ENCODE measurements at regions not wholly inside any gene's neighbourhood (a gene's known extent, or its start where the extent isn't known, plus 50 kb on each side); places are given as distances from the start of the nearest gene placed in this dataset.

DNA sequence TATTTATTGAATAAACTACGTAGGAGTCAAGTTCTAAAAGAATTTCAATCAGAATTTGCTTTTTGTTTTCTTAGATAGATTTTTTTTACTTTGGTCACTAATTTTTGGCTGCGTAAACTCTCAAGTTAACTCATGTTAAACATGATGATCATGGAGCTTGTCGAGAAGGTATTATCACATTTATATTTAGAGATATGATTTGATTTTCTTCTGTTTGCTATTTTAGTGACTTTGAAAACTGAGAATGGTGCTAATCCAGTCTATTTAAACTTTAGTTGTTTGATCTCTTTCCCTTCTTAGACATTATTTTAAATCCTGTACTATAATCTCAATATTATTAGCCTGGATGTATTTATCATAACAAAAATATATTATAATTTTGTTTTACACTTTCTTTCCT lies 179.4 kb upstream of the SEMA3C start:
- TF ChIP-seq ZBTB7A (IDR thresholded peaks at IDR 0.05; ENCODE audit: low read depth) (no peak), EGR1 (IDR thresholded peaks at IDR 0.05) (no peak), RAD21 (IDR thresholded peaks at IDR 0.05; ENCODE audit: low read depth) (no peak), TAF1 (IDR thresholded peaks at IDR 0.05; ENCODE audit: low read depth) (no peak), EP300 (IDR thresholded peaks at IDR 0.05; ENCODE audit: borderline replicate concordance) (no peak), CREB1 (IDR thresholded peaks at IDR 0.05; ENCODE audit: low read depth) (no peak), TEAD4 (IDR thresholded peaks at IDR 0.05) (no peak), CEBPB (IDR thresholded peaks at IDR 0.05) (no peak), NFIC (IDR thresholded peaks at IDR 0.05) (no peak), YY1 (IDR thresholded peaks at IDR 0.05; ENCODE audit: low read depth) (no peak), FOXM1 (IDR thresholded peaks at IDR 0.05; ENCODE audit: borderline replicate concordance, low read depth) (no peak), TCF12 (IDR thresholded peaks at IDR 0.05; ENCODE audit: low read depth) (no peak)
- TF ChIP-seq, protein P1, sequence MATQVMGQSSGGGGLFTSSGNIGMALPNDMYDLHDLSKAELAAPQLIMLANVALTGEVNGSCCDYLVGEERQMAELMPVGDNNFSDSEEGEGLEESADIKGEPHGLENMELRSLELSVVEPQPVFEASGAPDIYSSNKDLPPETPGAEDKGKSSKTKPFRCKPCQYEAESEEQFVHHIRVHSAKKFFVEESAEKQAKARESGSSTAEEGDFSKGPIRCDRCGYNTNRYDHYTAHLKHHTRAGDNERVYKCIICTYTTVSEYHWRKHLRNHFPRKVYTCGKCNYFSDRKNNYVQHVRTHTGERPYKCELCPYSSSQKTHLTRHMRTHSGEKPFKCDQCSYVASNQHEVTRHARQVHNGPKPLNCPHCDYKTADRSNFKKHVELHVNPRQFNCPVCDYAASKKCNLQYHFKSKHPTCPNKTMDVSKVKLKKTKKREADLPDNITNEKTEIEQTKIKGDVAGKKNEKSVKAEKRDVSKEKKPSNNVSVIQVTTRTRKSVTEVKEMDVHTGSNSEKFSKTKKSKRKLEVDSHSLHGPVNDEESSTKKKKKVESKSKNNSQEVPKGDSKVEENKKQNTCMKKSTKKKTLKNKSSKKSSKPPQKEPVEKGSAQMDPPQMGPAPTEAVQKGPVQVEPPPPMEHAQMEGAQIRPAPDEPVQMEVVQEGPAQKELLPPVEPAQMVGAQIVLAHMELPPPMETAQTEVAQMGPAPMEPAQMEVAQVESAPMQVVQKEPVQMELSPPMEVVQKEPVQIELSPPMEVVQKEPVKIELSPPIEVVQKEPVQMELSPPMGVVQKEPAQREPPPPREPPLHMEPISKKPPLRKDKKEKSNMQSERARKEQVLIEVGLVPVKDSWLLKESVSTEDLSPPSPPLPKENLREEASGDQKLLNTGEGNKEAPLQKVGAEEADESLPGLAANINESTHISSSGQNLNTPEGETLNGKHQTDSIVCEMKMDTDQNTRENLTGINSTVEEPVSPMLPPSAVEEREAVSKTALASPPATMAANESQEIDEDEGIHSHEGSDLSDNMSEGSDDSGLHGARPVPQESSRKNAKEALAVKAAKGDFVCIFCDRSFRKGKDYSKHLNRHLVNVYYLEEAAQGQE (IDR thresholded peaks at IDR 0.05; ENCODE audit: low read depth): no peak
- TF ChIP-seq, protein P2, sequence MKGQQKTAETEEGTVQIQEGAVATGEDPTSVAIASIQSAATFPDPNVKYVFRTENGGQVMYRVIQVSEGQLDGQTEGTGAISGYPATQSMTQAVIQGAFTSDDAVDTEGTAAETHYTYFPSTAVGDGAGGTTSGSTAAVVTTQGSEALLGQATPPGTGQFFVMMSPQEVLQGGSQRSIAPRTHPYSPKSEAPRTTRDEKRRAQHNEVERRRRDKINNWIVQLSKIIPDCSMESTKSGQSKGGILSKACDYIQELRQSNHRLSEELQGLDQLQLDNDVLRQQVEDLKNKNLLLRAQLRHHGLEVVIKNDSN (IDR thresholded peaks at IDR 0.05): no peak
- TF ChIP-seq, protein P3, sequence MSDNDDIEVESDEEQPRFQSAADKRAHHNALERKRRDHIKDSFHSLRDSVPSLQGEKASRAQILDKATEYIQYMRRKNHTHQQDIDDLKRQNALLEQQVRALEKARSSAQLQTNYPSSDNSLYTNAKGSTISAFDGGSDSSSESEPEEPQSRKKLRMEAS (IDR thresholded peaks at IDR 0.05): no peak

DNA sequence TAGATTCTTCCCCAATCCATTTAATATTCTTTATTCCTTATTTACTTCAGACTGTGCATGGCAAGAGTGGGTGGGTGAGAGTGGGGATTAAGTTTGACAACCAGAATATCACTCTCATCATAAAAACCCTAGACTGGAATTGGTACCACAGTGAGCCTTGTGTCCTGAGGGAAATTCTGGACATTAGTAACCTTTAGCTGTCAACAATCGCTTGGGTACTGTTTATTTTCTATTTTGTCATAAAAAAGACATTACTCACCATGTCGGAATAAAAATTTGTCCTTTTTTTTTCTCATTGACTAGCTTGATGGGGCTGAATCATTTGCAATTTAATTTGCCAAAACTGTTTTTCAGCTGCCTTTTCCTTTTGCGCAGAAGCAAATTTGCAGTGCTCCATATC lies 176.1 kb upstream of the SEMA3C start:
- TF ChIP-seq ZBTB7A (IDR thresholded peaks at IDR 0.05; ENCODE audit: low read depth) (no peak), RAD21 (IDR thresholded peaks at IDR 0.05; ENCODE audit: low read depth) (no peak), EP300 (IDR thresholded peaks at IDR 0.05; ENCODE audit: borderline replicate concordance) (no peak), FOXM1 (IDR thresholded peaks at IDR 0.05; ENCODE audit: borderline replicate concordance, low read depth) (no peak), YY1 (IDR thresholded peaks at IDR 0.05; ENCODE audit: low read depth) (no peak), TAF1 (IDR thresholded peaks at IDR 0.05; ENCODE audit: low read depth) (no peak), CREB1 (IDR thresholded peaks at IDR 0.05; ENCODE audit: low read depth) (no peak), NFIC (IDR thresholded peaks at IDR 0.05) (no peak), EGR1 (IDR thresholded peaks at IDR 0.05) (no peak), CEBPB (IDR thresholded peaks at IDR 0.05) (no peak), TCF12 (IDR thresholded peaks at IDR 0.05; ENCODE audit: low read depth) (no peak), TEAD4 (IDR thresholded peaks at IDR 0.05) (no peak)
- TF ChIP-seq, protein P1 (IDR thresholded peaks at IDR 0.05; ENCODE audit: low read depth): no peak
- TF ChIP-seq, protein P3 (IDR thresholded peaks at IDR 0.05): no peak
- TF ChIP-seq, protein P2 (IDR thresholded peaks at IDR 0.05): no peak

DNA sequence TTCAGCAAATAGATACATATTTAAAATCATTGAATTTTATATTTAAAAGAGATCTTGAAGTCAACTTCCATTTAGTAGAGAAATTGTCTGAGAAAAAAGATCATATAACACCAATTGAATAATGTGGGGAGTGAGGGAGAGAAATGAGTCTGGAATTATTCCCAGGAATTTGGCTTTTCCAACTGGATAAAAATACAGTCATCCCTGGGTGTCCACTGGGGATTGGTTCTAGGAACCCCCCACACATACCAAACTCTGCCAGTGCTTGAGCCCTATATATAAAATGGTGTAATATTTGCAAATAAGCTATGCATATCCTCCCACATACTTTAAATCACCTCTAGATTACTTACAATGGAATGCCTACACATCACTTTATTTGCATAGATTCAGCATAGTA lies 162.8 kb upstream of the SEMA3C start:
- TF ChIP-seq TEAD4 (IDR thresholded peaks at IDR 0.05): no peak
- TF ChIP-seq RAD21 (IDR thresholded peaks at IDR 0.05; ENCODE audit: low read depth): no peak
- no peak for TF ChIP-seq CEBPB (IDR thresholded peaks at IDR 0.05)

DNA sequence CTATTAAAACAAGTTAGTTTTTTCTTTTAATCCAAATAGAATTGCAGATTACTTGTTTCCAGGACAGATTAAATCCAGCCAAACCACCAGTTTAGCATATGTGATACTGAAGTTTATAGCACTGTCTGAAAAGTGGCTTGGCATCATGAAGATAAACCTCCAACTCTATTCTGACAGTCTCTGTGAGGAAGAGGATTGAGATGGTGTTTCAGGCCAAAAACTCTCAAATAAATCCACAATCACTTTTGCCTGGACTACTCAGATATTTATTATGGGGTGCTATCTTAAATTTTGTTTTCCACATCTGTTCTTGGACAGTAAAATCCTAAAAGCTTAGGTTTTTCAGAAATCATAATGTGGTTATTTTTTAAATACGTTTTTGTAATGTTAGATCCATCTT lies 161.7 kb upstream of the SEMA3C start:
- TF ChIP-seq TAF1 (IDR thresholded peaks at IDR 0.05; ENCODE audit: low read depth): no peak
- TF ChIP-seq FOXM1 (IDR thresholded peaks at IDR 0.05; ENCODE audit: borderline replicate concordance, low read depth): no peak
- no peak for TF ChIP-seq NFIC (IDR thresholded peaks at IDR 0.05)
- no peak for TF ChIP-seq EP300 (IDR thresholded peaks at IDR 0.05; ENCODE audit: borderline replicate concordance)
- TF ChIP-seq RAD21 (IDR thresholded peaks at IDR 0.05; ENCODE audit: low read depth): no peak
- TF ChIP-seq TCF12 (IDR thresholded peaks at IDR 0.05; ENCODE audit: low read depth): no peak
- no peak for TF ChIP-seq YY1 (IDR thresholded peaks at IDR 0.05; ENCODE audit: low read depth)
- TF ChIP-seq CEBPB (IDR thresholded peaks at IDR 0.05): no peak
- TF ChIP-seq, protein P3 (IDR thresholded peaks at IDR 0.05): no peak
- no peak for TF ChIP-seq ZBTB7A (IDR thresholded peaks at IDR 0.05; ENCODE audit: low read depth)

DNA sequence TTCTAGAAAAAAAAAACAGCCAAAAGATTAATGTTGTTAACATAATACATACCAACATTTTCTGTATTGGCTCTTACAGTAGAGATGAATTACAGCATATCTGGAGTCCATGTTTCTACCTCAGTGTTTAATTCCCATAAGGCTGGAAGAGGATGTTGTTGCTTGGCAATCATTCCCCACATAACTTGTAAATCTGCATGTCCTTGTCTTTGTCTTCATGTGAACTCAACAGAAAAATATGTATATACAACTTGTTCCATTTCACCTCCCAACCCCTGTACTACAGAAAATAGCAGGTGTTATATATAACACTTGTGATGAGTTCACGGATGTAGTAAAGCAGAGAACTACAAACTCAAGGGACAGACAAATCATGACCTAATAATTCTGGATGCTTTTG lies 160.9 kb upstream of the SEMA3C start:
- no peak for TF ChIP-seq EGR1 (IDR thresholded peaks at IDR 0.05)
- TF ChIP-seq NFIC (IDR thresholded peaks at IDR 0.05): no peak
- no peak for TF ChIP-seq TCF12 (IDR thresholded peaks at IDR 0.05; ENCODE audit: low read depth)

DNA sequence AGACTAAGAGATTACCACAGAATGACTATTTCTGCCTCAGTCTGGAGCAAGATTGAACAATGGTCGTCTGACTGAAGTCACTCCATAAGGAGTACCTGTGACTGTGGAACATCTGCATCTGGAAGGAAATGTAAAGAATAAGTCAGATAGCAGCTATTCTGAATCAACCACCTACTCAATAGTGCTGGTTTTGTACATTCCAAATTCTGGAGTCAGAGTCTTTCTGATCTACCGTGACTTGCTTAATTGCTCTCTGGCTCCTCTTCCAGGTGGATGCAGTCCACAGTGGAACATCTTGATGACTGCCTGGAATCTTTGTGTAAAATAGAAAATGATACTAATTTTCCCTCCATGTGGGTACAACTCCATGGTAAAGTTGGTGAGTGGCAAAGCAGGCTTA lies 156.3 kb upstream of the SEMA3C start:
- TF ChIP-seq, protein P3 (IDR thresholded peaks at IDR 0.05): no peak
- TF ChIP-seq CREB1 (IDR thresholded peaks at IDR 0.05; ENCODE audit: low read depth) (no peak), ZBTB7A (IDR thresholded peaks at IDR 0.05; ENCODE audit: low read depth) (no peak), NFIC (IDR thresholded peaks at IDR 0.05) (no peak), TEAD4 (IDR thresholded peaks at IDR 0.05) (no peak), FOXM1 (IDR thresholded peaks at IDR 0.05; ENCODE audit: borderline replicate concordance, low read depth) (no peak), CEBPB (IDR thresholded peaks at IDR 0.05) (no peak), TAF1 (IDR thresholded peaks at IDR 0.05; ENCODE audit: low read depth) (no peak), YY1 (IDR thresholded peaks at IDR 0.05; ENCODE audit: low read depth) (no peak), EGR1 (IDR thresholded peaks at IDR 0.05) (no peak)
- TF ChIP-seq, protein P1 (IDR thresholded peaks at IDR 0.05; ENCODE audit: low read depth): no peak

Data from Ishikawa (cell line).